Coronary artery (tissue), 2 donors: ENCODE measurements at regions not wholly inside any gene's neighbourhood (a gene's known extent, or its start where the extent isn't known, plus 50 kb on each side); places are given as distances from the start of the nearest gene placed in this dataset.
A peak's percentile ranks its signal among the peaks of the same experiment; 100 is the strongest.

Experiments used
- DNase-seq: peaks from one replicate; pipeline ENCODE4 v3.0.0-alpha.2; 2017; ENCODE audit warnings: low spot score
- H3K27ac ChIP-seq, 2 donors: fragments of 200-600 bp; sonication (generic); one replicate each; pipeline ENCODE4 v1.5.1; 2016 to 2019
- H3K4me3 ChIP-seq: fragments of 200-600 bp; sonication (generic); 2 replicates; pipeline ENCODE4 v1.5.1; 2016; ENCODE audit warnings: mild to moderate bottlenecking, moderate library complexity
- CTCF ChIP-seq: fragments of 200-600 bp; sonication (generic); IDR thresholded peaks from one replicate; pipeline ENCODE4 v1.5.1; 2019; ENCODE audit warnings: antibody characterized with exemption

GRCh38 chr13:112236539-112237197, 139.5 kb upstream of the SPACA7 start:
- no peak for DNase-seq
- Histone ChIP-seq H3K27ac (no peak overlapping the region), H3K4me3 (no peak overlapping the region)
- TF ChIP-seq CTCF: no peak

- TF ChIP-seq CTCF: no peak
- Histone ChIP-seq H3K27ac (no peak overlapping the region), H3K4me3 (no peak overlapping the region)
- no peak for DNase-seq
Measured at GRCh38 chr13:112238436-112238995, 137.6 kb upstream of the SPACA7 start.

GRCh38 chr13:112240076-112240475, 136.1 kb upstream of the SPACA7 start:
- no peak for TF ChIP-seq CTCF
- H3K27ac ChIP-seq: no peak overlapping the region
- peak; percentile 53 for DNase-seq
- H3K4me3 ChIP-seq: no peak overlapping the region

GRCh38 chr13:112241288-112241687, 134.9 kb upstream of the SPACA7 start:
- TF ChIP-seq CTCF: no peak
- no peak overlapping the region for H3K27ac ChIP-seq
- no peak overlapping the region for H3K4me3 ChIP-seq
- peak; percentile 59 for DNase-seq

GRCh38 chr13:112242777-112243176, 133.4 kb upstream of the SPACA7 start:
- peak; percentile 21 for DNase-seq
- no peak overlapping the region for H3K4me3 ChIP-seq
- TF ChIP-seq CTCF: no peak
- no peak overlapping the region for H3K27ac ChIP-seq

- no peak for TF ChIP-seq CTCF
- H3K4me3 ChIP-seq: no peak overlapping the region
- H3K27ac ChIP-seq: no peak overlapping the region
- peak; percentile 46 for DNase-seq
Measured at GRCh38 chr13:112244061-112244460, 132.1 kb upstream of the SPACA7 start.

- TF ChIP-seq CTCF: no peak
- DNase-seq: peak; percentile 61
- Histone ChIP-seq H3K27ac (no peak overlapping the region), H3K4me3 (no peak overlapping the region)
Measured at GRCh38 chr13:112244495-112245177, 131.5 kb upstream of the SPACA7 start.
